ENCODE measurements at regions not wholly inside any gene's neighbourhood (a gene's known extent, or its start where the extent isn't known, plus 50 kb on each side); places are given as distances from the start of the nearest gene placed in this dataset.

- H3K4me1 Mint-ChIP-seq (ENCODE audit: low read depth) = no peaks in the 10 kb centered on the region
- Histone ChIP-seq H3K27ac (ENCODE audit: low read depth in 1 of 2, low read length in 2 of 2) (no peak overlapping the region), H3K27me3 (ENCODE audit: control insufficient read depth in 1 of 2, insufficient read depth in 2 of 2, low read length in 2 of 2) (no peaks in the 10 kb centered on the region), H3K36me3 (ENCODE audit: insufficient read depth, low read length) (no peaks in the 10 kb centered on the region), H3K4me1 (ENCODE audit: insufficient read depth, low read length) (no peaks in the 10 kb centered on the region), H3K4me3 (ENCODE audit: low read length) (no peak overlapping the region), H3K9me3 (ENCODE audit: control insufficient read depth in 1 of 2, insufficient read depth in 1 of 2, low read length in 2 of 2) (no peaks in the 10 kb centered on the region)
- H3K27me3 Mint-ChIP-seq = no peaks in the 10 kb centered on the region
- ATAC-seq (ENCODE audit: poor library complexity) (no peak), DNase-seq (no peak)
- no peak overlapping the region for H3K4me3 Mint-ChIP-seq
- POLR2A ChIA-PET = no interaction called here
- intact Hi-C loops (cut with DNase I, micrococcal nuclease) = no loop called here
- no peak overlapping the region for H3K27ac Mint-ChIP-seq
- CTCF ChIA-PET = no interaction called here
- H3K9me3 Mint-ChIP-seq = no peaks in the 10 kb centered on the region
- H3K36me3 Mint-ChIP-seq (ENCODE audit: low read depth) = no peaks in the 10 kb centered on the region
- no peak for TF ChIP-seq CTCF (IDR thresholded peaks at IDR 0.05)
Measured at GRCh38 chr20:11214256-11214840, 540.5 kb upstream of the JAG1 start.

- Mint-ChIP-seq H3K27me3 (no peaks in the 10 kb centered on the region), H3K36me3 (ENCODE audit: low read depth) (no peaks in the 10 kb centered on the region), H3K4me1 (ENCODE audit: low read depth) (no peaks in the 10 kb centered on the region), H3K27ac (no peak overlapping the region), H3K9me3 (no peaks in the 10 kb centered on the region), H3K4me3 (no peak overlapping the region)
- intact Hi-C loops (cut with DNase I, micrococcal nuclease) = no loop called here
- Histone ChIP-seq H3K4me3 (ENCODE audit: low read length) (no peak overlapping the region), H3K36me3 (ENCODE audit: insufficient read depth, low read length) (no peaks in the 10 kb centered on the region), H3K9me3 (ENCODE audit: control insufficient read depth in 1 of 2, insufficient read depth in 1 of 2, low read length in 2 of 2) (no peaks in the 10 kb centered on the region), H3K4me1 (ENCODE audit: insufficient read depth, low read length) (no peaks in the 10 kb centered on the region), H3K27ac (ENCODE audit: low read depth in 1 of 2, low read length in 2 of 2) (no peak overlapping the region), H3K27me3 (ENCODE audit: control insufficient read depth in 1 of 2, insufficient read depth in 2 of 2, low read length in 2 of 2) (no peaks in the 10 kb centered on the region)
- ATAC-seq (ENCODE audit: poor library complexity) (no peak), DNase-seq (no peak)
- ChIA-PET CTCF (no interaction called here), POLR2A (no interaction called here)
- no peak for TF ChIP-seq CTCF (IDR thresholded peaks at IDR 0.05)
Measured at GRCh38 chr20:11216451-11217314, 542.9 kb upstream of the JAG1 start.

- Mint-ChIP-seq H3K27ac (no peak overlapping the region), H3K4me1 (ENCODE audit: low read depth) (no peaks in the 10 kb centered on the region), H3K27me3 (no peaks in the 10 kb centered on the region), H3K9me3 (peaks cover 3% of the 10 kb centered on the region), H3K4me3 (no peak overlapping the region), H3K36me3 (ENCODE audit: low read depth) (no peaks in the 10 kb centered on the region)
- Histone ChIP-seq H3K4me1 (ENCODE audit: insufficient read depth, low read length) (no peaks in the 10 kb centered on the region), H3K4me3 (ENCODE audit: low read length) (no peak overlapping the region), H3K9me3 (ENCODE audit: control insufficient read depth in 1 of 2, insufficient read depth in 1 of 2, low read length in 2 of 2) (no peaks in the 10 kb centered on the region), H3K36me3 (ENCODE audit: insufficient read depth, low read length) (no peaks in the 10 kb centered on the region), H3K27me3 (ENCODE audit: control insufficient read depth in 1 of 2, insufficient read depth in 2 of 2, low read length in 2 of 2) (no peaks in the 10 kb centered on the region), H3K27ac (ENCODE audit: low read depth in 1 of 2, low read length in 2 of 2) (no peak overlapping the region)
- no peak for DNase-seq
- ChIA-PET POLR2A (no interaction called here), CTCF (no interaction called here)
- no peak for ATAC-seq (ENCODE audit: poor library complexity)
- intact Hi-C loops (cut with DNase I, micrococcal nuclease) = no loop called here
- TF ChIP-seq CTCF (IDR thresholded peaks at IDR 0.05) = no peak
Measured at GRCh38 chr20:11217326-11218172, 543.8 kb upstream of the JAG1 start.

Data from CD4-positive, alpha-beta T cell (primary cell).